ENCODE measurements at regions not wholly inside any gene's neighbourhood (a gene's known extent, or its start where the extent isn't known, plus 50 kb on each side); places are given as distances from the start of the nearest gene placed in this dataset.

- Histone ChIP-seq H3K4me1 (ENCODE audit: low read length) (no peaks in the 10 kb centered on the region), H3K79me2 (ENCODE audit: low read length) (no peaks in the 10 kb centered on the region), H3K27ac (ENCODE audit: low read length) (no peak overlapping the region), H3K27me3 (replicated peaks; ENCODE audit: insufficient read depth, low read length) (no peaks in the 10 kb centered on the region), H3K4me3 (ENCODE audit: low read length) (no peak overlapping the region), H2AFZ (ENCODE audit: low read length) (no peak overlapping the region), H3K9ac (ENCODE audit: low read length) (no peak overlapping the region), H3F3A (ENCODE audit: insufficient read depth, low read length) (no peaks in the 10 kb centered on the region), H4K20me1 (ENCODE audit: insufficient read depth, low read length) (no peaks in the 10 kb centered on the region), H3K9me2 (replicated peaks; ENCODE audit: insufficient read depth, low read length) (no peaks in the 10 kb centered on the region), H3K36me3 (replicated peaks; ENCODE audit: insufficient read depth, low read length) (no peaks in the 10 kb centered on the region), H3K9me3 (replicated peaks; ENCODE audit: insufficient read depth, low read length) (no peaks in the 10 kb centered on the region), H3K4me2 (ENCODE audit: low read depth, low read length) (no peak overlapping the region)
- no peak for TF ChIP-seq EZH2phosphoT487 (IDR thresholded peaks at IDR 0.05; ENCODE audit: low read length)
- TF ChIP-seq CTCF (IDR thresholded peaks at IDR 0.05; ENCODE audit: low read length) = no peak
- no peak for TF ChIP-seq EZH2 (optimal IDR thresholded peaks at IDR 0.05; ENCODE audit: low read depth, low read length)
- DNase-seq = no peak
These were observed 176.0 kb downstream of the ZNF365 start for GRCh38 chr10:62550173-62550572.

GRCh38 chr10:62554632-62555199 lies 180.5 kb downstream of the ZNF365 start:
- H3K79me2 ChIP-seq (ENCODE audit: low read length) = no peaks in the 10 kb centered on the region
- H3K4me1 ChIP-seq (ENCODE audit: low read length) = no peaks in the 10 kb centered on the region
- H3K9me2 ChIP-seq (replicated peaks; ENCODE audit: insufficient read depth, low read length) = no peaks in the 10 kb centered on the region
- H3K9ac ChIP-seq (ENCODE audit: low read length) = no peak overlapping the region
- no peaks in the 10 kb centered on the region for H4K20me1 ChIP-seq (ENCODE audit: insufficient read depth, low read length)
- H3K9me3 ChIP-seq (replicated peaks; ENCODE audit: insufficient read depth, low read length) = no peaks in the 10 kb centered on the region
- H3F3A ChIP-seq (ENCODE audit: insufficient read depth, low read length) = no peaks in the 10 kb centered on the region
- DNase-seq = peak; percentile 43
- H3K4me3 ChIP-seq (ENCODE audit: low read length) = no peak overlapping the region
- H3K27ac ChIP-seq (ENCODE audit: low read length) = no peak overlapping the region
- H3K36me3 ChIP-seq (replicated peaks; ENCODE audit: insufficient read depth, low read length) = no peaks in the 10 kb centered on the region
- no peak overlapping the region for H3K4me2 ChIP-seq (ENCODE audit: low read depth, low read length)
- TF ChIP-seq EZH2phosphoT487 (IDR thresholded peaks at IDR 0.05; ENCODE audit: low read length) (no peak), CTCF (IDR thresholded peaks at IDR 0.05; ENCODE audit: low read length) (peak; percentile 61)
- no peaks in the 10 kb centered on the region for H3K27me3 ChIP-seq (replicated peaks; ENCODE audit: insufficient read depth, low read length)
- no peak overlapping the region for H2AFZ ChIP-seq (ENCODE audit: low read length)

- no peak for DNase-seq
- Histone ChIP-seq H3K9ac (ENCODE audit: low read length) (no peak overlapping the region), H4K20me1 (ENCODE audit: insufficient read depth, low read length) (no peaks in the 10 kb centered on the region), H3K9me3 (replicated peaks; ENCODE audit: insufficient read depth, low read length) (no peaks in the 10 kb centered on the region), H3K27ac (ENCODE audit: low read length) (no peak overlapping the region), H3K36me3 (replicated peaks; ENCODE audit: insufficient read depth, low read length) (no peaks in the 10 kb centered on the region), H3K4me2 (ENCODE audit: low read depth, low read length) (no peak overlapping the region), H2AFZ (ENCODE audit: low read length) (no peak overlapping the region), H3F3A (ENCODE audit: insufficient read depth, low read length) (no peaks in the 10 kb centered on the region), H3K9me2 (replicated peaks; ENCODE audit: insufficient read depth, low read length) (no peaks in the 10 kb centered on the region), H3K79me2 (ENCODE audit: low read length) (no peaks in the 10 kb centered on the region), H3K4me1 (ENCODE audit: low read length) (no peaks in the 10 kb centered on the region), H3K27me3 (replicated peaks; ENCODE audit: insufficient read depth, low read length) (no peaks in the 10 kb centered on the region), H3K4me3 (ENCODE audit: low read length) (no peak overlapping the region)
- TF ChIP-seq EZH2 (optimal IDR thresholded peaks at IDR 0.05; ENCODE audit: low read depth, low read length) = no peak
These were observed 185.5 kb downstream of the ZNF365 start for GRCh38 chr10:62559481-62560200.

- Histone ChIP-seq H3K27me3 (replicated peaks; ENCODE audit: insufficient read depth, low read length) (no peaks in the 10 kb centered on the region), H3K9ac (ENCODE audit: low read length) (no peak overlapping the region), H3K27ac (ENCODE audit: low read length) (no peak overlapping the region), H3K4me1 (ENCODE audit: low read length) (no peaks in the 10 kb centered on the region), H3K9me2 (replicated peaks; ENCODE audit: insufficient read depth, low read length) (no peaks in the 10 kb centered on the region), H3K4me2 (ENCODE audit: low read depth, low read length) (no peak overlapping the region), H3K9me3 (replicated peaks; ENCODE audit: insufficient read depth, low read length) (no peaks in the 10 kb centered on the region), H2AFZ (ENCODE audit: low read length) (no peak overlapping the region), H3K4me3 (ENCODE audit: low read length) (no peak overlapping the region), H3K79me2 (ENCODE audit: low read length) (no peaks in the 10 kb centered on the region), H4K20me1 (ENCODE audit: insufficient read depth, low read length) (no peaks in the 10 kb centered on the region), H3F3A (ENCODE audit: insufficient read depth, low read length) (no peaks in the 10 kb centered on the region), H3K36me3 (replicated peaks; ENCODE audit: insufficient read depth, low read length) (no peaks in the 10 kb centered on the region)
- TF ChIP-seq CTCF (IDR thresholded peaks at IDR 0.05; ENCODE audit: low read length) = no peak
- TF ChIP-seq EZH2 (optimal IDR thresholded peaks at IDR 0.05; ENCODE audit: low read depth, low read length) = no peak
- no peak for TF ChIP-seq EZH2phosphoT487 (IDR thresholded peaks at IDR 0.05; ENCODE audit: low read length)
- DNase-seq = no peak
These were observed 186.1 kb downstream of the ZNF365 start for GRCh38 chr10:62560201-62560819.

Data from MM.1S (cell line).